Inflammatory macrophage treated with lipopolysaccharide for 1 hour (primary cell): ENCODE measurements at regions not wholly inside any gene's neighbourhood (a gene's known extent, or its start where the extent isn't known, plus 50 kb on each side); places are given as distances from the start of the nearest gene placed in this dataset.

ENCODE experiments used
- DNase-seq, 2 donors: peaks; one replicate each; pipeline ENCODE4 v3.0.0-alpha.2; 2020 to 2022

GRCh38 chr7:112877691-112878460, 87.7 kb upstream of the TMEM168 start:
- DNase-seq = peak in 1 of 2 donors; percentile 17

- peak in 1 of 2 donors; percentile 18 for DNase-seq
These were observed 86.7 kb upstream of the TMEM168 start for GRCh38 chr7:112876877-112877276.

- no peak for DNase-seq
These were observed 84.7 kb upstream of the TMEM168 start for GRCh38 chr7:112874909-112875308.

- DNase-seq = no peak
These were observed 83.8 kb upstream of the TMEM168 start for GRCh38 chr7:112873831-112874553.

- DNase-seq = peak in 1 of 2 donors; percentile 49
These were observed 79.0 kb upstream of the TMEM168 start for GRCh38 chr7:112869111-112869774.

GRCh38 chr7:112868609-112869008, 78.4 kb upstream of the TMEM168 start:
- no peak for DNase-seq

GRCh38 chr7:112866424-112866823, 76.2 kb upstream of the TMEM168 start:
- DNase-seq = no peak

GRCh38 chr7:112864380-112864779, 74.2 kb upstream of the TMEM168 start:
- DNase-seq = no peak

- no peak for DNase-seq
These were observed 68.6 kb upstream of the TMEM168 start for GRCh38 chr7:112858838-112859237.

GRCh38 chr7:112855227-112855626, 65.0 kb upstream of the TMEM168 start:
- DNase-seq = no peak

GRCh38 chr7:112854169-112854568, 64.0 kb upstream of the TMEM168 start:
- DNase-seq = no peak

GRCh38 chr7:112853422-112853821, 63.2 kb upstream of the TMEM168 start:
- no peak for DNase-seq

- no peak for DNase-seq
These were observed 53.0 kb upstream of the TMEM168 start for GRCh38 chr7:112843151-112843550.
